ENCODE measurements at regions not wholly inside any gene's neighbourhood (a gene's known extent, or its start where the extent isn't known, plus 50 kb on each side); places are given as distances from the start of the nearest gene placed in this dataset.

DNA sequence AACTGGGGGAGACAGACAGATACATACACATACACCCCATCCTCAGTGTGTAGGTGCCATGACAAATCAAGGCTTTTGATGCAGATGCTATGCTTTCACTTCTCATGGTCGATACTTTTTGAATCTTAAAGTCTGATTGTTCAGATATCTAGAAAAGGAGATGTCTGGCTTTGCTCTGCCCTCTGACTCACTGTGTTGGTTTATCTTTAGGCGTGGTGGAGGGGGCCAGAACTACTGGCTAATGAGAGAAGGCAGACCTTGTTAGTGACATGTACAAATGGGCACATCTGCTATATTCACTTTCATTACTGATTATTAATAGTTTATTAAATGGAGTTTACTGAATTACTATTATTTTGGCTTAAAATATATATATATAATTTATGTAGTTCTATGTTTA, 444.3 kb upstream of the RGS6 start:
- TF ChIP-seq, protein P1, sequence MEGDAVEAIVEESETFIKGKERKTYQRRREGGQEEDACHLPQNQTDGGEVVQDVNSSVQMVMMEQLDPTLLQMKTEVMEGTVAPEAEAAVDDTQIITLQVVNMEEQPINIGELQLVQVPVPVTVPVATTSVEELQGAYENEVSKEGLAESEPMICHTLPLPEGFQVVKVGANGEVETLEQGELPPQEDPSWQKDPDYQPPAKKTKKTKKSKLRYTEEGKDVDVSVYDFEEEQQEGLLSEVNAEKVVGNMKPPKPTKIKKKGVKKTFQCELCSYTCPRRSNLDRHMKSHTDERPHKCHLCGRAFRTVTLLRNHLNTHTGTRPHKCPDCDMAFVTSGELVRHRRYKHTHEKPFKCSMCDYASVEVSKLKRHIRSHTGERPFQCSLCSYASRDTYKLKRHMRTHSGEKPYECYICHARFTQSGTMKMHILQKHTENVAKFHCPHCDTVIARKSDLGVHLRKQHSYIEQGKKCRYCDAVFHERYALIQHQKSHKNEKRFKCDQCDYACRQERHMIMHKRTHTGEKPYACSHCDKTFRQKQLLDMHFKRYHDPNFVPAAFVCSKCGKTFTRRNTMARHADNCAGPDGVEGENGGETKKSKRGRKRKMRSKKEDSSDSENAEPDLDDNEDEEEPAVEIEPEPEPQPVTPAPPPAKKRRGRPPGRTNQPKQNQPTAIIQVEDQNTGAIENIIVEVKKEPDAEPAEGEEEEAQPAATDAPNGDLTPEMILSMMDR (IDR thresholded peaks at IDR 0.05) = no peak
- no peak for TF ChIP-seq EP300 (IDR thresholded peaks at IDR 0.05)
